Hepatocyte (in vitro differentiated cells): ENCODE measurements at regions not wholly inside any gene's neighbourhood (a gene's known extent, or its start where the extent isn't known, plus 50 kb on each side); places are given as distances from the start of the nearest gene placed in this dataset.

Source experiments
- CTCF ChIP-seq: fragments of 200-600 bp; sonication (generic); IDR thresholded peaks from 2 replicates; pipeline ENCODE4 v1.5.1; 2016; ENCODE audit warnings: antibody characterized with exemption, mild to moderate bottlenecking; ENCODE audit not compliant: poor library complexity
- EZH2 ChIP-seq: fragments of 200-600 bp; sonication (generic); IDR thresholded peaks from 2 replicates; pipeline ENCODE4 v1.6.1; 2016; ENCODE audit warnings: antibody characterized with exemption, mild to moderate bottlenecking, borderline replicate concordance

DNA sequence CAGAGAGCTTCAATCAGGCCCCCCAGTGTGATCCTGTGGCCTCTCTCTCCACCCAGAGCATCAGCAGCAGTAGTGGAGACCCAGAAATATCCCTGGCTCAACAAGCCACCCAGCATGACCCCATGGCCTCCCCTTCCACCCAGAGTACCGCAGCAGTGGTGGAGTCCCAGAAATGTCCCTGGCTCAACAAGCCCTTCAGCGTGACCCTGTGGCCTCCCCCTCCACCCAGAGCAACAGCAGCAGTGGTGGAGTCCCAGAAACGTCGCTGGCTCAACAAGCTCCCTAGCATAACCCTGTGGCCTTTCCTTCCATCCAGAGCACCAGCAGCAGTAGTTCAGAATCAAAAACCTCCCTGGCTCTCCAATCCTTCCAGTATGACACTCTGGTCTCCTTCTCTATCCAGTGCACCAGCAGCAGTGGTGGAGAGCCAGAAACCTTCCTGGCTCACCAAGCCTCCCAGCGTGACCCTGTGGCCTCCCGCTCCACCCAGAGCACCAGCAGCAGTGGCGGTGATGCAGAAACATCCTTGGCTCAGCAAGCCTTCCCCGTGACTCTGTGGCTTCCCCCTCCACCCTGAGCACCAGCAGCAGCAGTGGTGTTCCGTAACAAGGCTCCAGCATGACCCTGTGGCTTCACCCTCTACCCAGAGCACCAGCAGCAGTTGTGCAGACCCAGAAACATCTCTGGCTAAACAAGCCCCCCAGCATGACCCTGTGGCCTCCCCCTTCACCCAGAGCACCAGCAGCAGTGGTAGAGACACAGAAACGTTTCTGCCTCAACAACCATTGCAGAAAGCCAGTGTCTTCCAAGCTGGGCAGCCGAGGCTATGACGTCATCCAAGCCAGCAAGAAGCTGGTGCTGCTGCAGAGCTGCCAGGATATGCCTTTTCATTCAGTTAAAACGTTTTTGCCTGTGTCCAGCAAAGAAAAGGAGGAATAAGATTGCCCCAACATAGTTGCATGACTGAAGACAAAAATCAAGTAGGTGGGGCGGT, 61.3 kb upstream of the TAMM41 start:
- no peak for TF ChIP-seq EZH2
- TF ChIP-seq CTCF, result no peak
